ENCODE measurements at regions not wholly inside any gene's neighbourhood (a gene's known extent, or its start where the extent isn't known, plus 50 kb on each side); places are given as distances from the start of the nearest gene placed in this dataset.

DNA sequence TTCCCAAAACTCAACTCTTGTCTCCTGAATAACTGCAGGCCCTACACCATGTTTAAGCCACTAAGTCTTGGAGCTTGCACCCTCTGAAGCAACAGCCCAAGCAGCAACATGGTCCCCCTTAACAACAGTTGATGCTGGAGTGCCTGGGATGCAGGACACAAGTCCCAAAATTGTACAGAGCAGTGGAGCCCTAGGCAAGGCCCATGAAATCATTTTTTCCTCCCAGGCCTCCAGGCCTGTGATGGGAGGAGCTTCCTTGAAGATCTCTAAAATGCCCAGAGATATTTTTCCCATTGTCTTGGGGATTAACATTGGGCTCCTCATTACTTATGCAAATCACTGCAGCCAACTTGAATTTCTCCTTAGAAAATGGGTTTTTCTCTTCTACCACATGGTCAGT is 311.9 kb upstream of the EPHA3 start:
- no peak for TF ChIP-seq CTCF (IDR thresholded peaks at IDR 0.05)
- TF ChIP-seq, protein P1, sequence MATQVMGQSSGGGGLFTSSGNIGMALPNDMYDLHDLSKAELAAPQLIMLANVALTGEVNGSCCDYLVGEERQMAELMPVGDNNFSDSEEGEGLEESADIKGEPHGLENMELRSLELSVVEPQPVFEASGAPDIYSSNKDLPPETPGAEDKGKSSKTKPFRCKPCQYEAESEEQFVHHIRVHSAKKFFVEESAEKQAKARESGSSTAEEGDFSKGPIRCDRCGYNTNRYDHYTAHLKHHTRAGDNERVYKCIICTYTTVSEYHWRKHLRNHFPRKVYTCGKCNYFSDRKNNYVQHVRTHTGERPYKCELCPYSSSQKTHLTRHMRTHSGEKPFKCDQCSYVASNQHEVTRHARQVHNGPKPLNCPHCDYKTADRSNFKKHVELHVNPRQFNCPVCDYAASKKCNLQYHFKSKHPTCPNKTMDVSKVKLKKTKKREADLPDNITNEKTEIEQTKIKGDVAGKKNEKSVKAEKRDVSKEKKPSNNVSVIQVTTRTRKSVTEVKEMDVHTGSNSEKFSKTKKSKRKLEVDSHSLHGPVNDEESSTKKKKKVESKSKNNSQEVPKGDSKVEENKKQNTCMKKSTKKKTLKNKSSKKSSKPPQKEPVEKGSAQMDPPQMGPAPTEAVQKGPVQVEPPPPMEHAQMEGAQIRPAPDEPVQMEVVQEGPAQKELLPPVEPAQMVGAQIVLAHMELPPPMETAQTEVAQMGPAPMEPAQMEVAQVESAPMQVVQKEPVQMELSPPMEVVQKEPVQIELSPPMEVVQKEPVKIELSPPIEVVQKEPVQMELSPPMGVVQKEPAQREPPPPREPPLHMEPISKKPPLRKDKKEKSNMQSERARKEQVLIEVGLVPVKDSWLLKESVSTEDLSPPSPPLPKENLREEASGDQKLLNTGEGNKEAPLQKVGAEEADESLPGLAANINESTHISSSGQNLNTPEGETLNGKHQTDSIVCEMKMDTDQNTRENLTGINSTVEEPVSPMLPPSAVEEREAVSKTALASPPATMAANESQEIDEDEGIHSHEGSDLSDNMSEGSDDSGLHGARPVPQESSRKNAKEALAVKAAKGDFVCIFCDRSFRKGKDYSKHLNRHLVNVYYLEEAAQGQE (IDR thresholded peaks at IDR 0.05; ENCODE audit: insufficient read depth in 1 of 2, low read depth in 2 of 2, low read length in 1 of 2) = no peak
- TF ChIP-seq TCF7L2 (IDR thresholded peaks at IDR 0.05; ENCODE audit: low read depth, low read length) = no peak

Data from Panc1 (cell line).